Osteocyte (in vitro differentiated cells): ENCODE measurements at regions not wholly inside any gene's neighbourhood (a gene's known extent, or its start where the extent isn't known, plus 50 kb on each side); places are given as distances from the start of the nearest gene placed in this dataset.

Experiments
- DNase-seq: peaks from one replicate; pipeline ENCODE4 v3.0.0; 2021; ENCODE audit warnings: mixed read lengths; ENCODE audit not compliant: unreplicated experiment; ENCODE audit errors: extremely low spot score
- H3K27ac Mint-ChIP-seq: one replicate; pipeline ENCODE4 v1.8.0; 2021; ENCODE audit warnings: mild to moderate bottlenecking, mixed read lengths; ENCODE audit not compliant: unreplicated experiment
- H3K27me3 Mint-ChIP-seq: one replicate; pipeline ENCODE4 v1.8.0; 2021; ENCODE audit warnings: mixed read lengths; ENCODE audit not compliant: unreplicated experiment
- H3K36me3 Mint-ChIP-seq: one replicate; pipeline ENCODE4 v1.8.0; 2021; ENCODE audit warnings: mixed read lengths; ENCODE audit not compliant: unreplicated experiment
- H3K4me1 Mint-ChIP-seq: one replicate; pipeline ENCODE4 v1.8.0; 2021; ENCODE audit warnings: mixed read lengths; ENCODE audit not compliant: unreplicated experiment
- H3K4me3 Mint-ChIP-seq: one replicate; pipeline ENCODE4 v1.8.0; 2021; ENCODE audit warnings: mild to moderate bottlenecking, moderate library complexity, mixed read lengths; ENCODE audit not compliant: unreplicated experiment
- H3K9me3 Mint-ChIP-seq: one replicate; pipeline ENCODE4 v1.8.0; 2021; ENCODE audit warnings: mixed read lengths; ENCODE audit not compliant: unreplicated experiment
- CTCF ChIP-seq: fragments of 200-600 bp; sonication (generic); IDR thresholded peaks from 2 replicates; pipeline ENCODE4 v1.5.0; 2021; ENCODE audit warnings: antibody characterized with exemption, mild to moderate bottlenecking, moderate library complexity

GRCh38 chr5:173751266-173751600 lies 134.8 kb upstream of the BOD1 start:
- Mint-ChIP-seq H3K27me3 (no peaks in the 10 kb centered on the region), H3K4me3 (no peak overlapping the region), H3K4me1 (peaks cover 19% of the 10 kb centered on the region), H3K27ac (no peak overlapping the region), H3K36me3 (peaks cover 2% of the 10 kb centered on the region), H3K9me3 (no peaks in the 10 kb centered on the region)
- DNase-seq = no peak
- no peak for TF ChIP-seq CTCF

DNA sequence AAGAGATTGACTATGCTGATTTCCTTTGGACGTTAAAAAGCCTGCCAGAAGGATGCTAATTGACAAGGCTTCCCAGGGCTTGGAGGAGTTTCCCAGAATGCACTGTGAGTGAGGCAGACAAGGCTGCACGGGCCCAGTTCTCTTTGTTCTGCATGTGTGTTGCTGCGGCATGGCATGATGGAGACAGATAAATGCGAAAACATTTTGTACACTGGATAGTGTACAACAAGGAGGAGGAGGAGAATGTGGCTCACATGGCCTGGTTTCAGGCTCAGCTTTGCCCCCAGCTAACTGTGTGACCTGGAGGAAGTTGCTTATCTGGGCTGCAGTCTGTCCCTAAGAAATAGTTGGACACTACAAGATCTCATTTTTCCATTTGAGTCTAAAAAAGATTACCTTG lies 135.5 kb upstream of the CPEB4 start:
- no peak overlapping the region for H3K27ac Mint-ChIP-seq

GRCh38 chr5:173753307-173754168 lies 134.6 kb upstream of the CPEB4 start:
- no peak for DNase-seq
- H3K27ac Mint-ChIP-seq = peak overlapping the region; percentile 65
- no peaks in the 10 kb centered on the region for H3K9me3 Mint-ChIP-seq
- H3K4me1 Mint-ChIP-seq = peaks cover 24% of the 10 kb centered on the region
- no peaks in the 10 kb centered on the region for H3K27me3 Mint-ChIP-seq
- TF ChIP-seq CTCF = no peak
- H3K36me3 Mint-ChIP-seq = peaks cover 2% of the 10 kb centered on the region
- H3K4me3 Mint-ChIP-seq = no peak overlapping the region

More for the DNA sequence above, 135.5 kb upstream of the CPEB4 start:
- no peak for DNase-seq
- no peak overlapping the region for H3K4me3 Mint-ChIP-seq
- H3K27me3 Mint-ChIP-seq = no peaks in the 10 kb centered on the region
- peaks cover 24% of the 10 kb centered on the region for H3K4me1 Mint-ChIP-seq
- no peaks in the 10 kb centered on the region for H3K9me3 Mint-ChIP-seq
- H3K36me3 Mint-ChIP-seq = peaks cover 2% of the 10 kb centered on the region
- TF ChIP-seq CTCF = no peak

- Mint-ChIP-seq H3K27ac (no peak overlapping the region), H3K4me3 (no peak overlapping the region)
These were observed 132.8 kb upstream of the CPEB4 start for GRCh38 chr5:173755319-173755718.

More at GRCh38 chr5:173755319-173755718, 132.8 kb upstream of the CPEB4 start:
- H3K36me3 Mint-ChIP-seq = peaks cover 2% of the 10 kb centered on the region
- DNase-seq = no peak
- H3K4me1 Mint-ChIP-seq = peaks cover 28% of the 10 kb centered on the region
- no peaks in the 10 kb centered on the region for H3K27me3 Mint-ChIP-seq
- H3K9me3 Mint-ChIP-seq = no peaks in the 10 kb centered on the region
- TF ChIP-seq CTCF = no peak
